ENCODE measurements at regions not wholly inside any gene's neighbourhood (a gene's known extent, or its start where the extent isn't known, plus 50 kb on each side); places are given as distances from the start of the nearest gene placed in this dataset.
"Not testable (repeated sequence)": the region's sequence is repeated elsewhere in the genome, so short reads cannot be mapped to it uniquely, and the experiment has no call there.

DNA sequence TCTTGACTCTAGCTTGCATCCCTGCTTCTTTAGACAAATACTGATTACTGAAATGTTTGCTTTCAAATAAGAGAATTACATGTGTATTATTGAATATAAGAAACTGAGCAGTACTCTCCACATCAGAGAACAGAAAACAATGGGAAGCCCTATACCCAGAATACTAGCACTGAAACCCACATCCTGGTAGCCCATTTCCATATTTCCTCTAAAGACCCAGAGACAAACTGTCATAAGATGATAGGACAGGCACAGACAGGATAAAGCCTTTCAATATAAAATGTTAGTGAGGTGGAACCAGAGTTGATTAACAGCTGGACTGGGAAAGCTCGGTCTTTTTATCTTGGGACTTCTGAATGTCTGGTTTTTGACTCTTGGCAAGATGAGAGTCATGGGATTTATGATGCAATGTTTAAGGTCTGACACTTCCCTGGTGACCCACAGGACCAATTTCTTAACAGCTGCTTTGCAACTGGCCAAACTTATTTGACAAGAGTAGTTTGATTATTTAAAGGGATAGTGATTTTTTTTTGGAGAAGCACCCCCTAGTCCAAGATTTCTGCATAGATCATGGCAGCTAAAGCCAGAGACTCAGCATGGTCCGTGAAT, 166.9 kb upstream of the ATXN7L3B start:
- DNase-seq (ENCODE audit: extremely low spot score), result no peak
- Histone ChIP-seq H3K4me1 (ENCODE audit: insufficient read depth) (no peaks in the 10 kb centered on the region), H3K27ac (ENCODE audit: low read depth) (no peak overlapping the region), H3K36me3 (ENCODE audit: insufficient read depth) (no peaks in the 10 kb centered on the region), H3K4me3 (ENCODE audit: low read depth, low read length) (no peak overlapping the region)
- 51% methylated on average over 2 of the region's 2 CpGs for WGBS

DNA sequence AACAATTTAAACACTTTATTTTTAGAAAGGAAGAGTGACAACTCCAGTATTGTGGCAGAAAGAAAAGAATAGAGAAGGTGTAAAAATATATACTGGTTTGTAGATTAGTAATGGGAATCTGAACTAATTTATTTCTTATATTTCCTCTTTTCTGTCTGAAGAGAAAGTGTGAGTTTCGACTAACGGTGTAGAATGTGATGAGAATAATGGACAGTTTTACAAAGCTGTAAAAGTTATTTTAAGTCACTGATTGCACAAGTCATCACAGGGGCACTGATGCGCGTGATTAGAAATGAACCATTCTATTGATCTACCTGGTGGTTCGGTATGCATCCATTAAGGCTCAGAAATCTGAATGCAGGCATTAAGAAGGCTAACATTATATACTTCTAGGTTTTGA, 158.5 kb upstream of the ATXN7L3B start:
- Histone ChIP-seq H3K27ac (ENCODE audit: low read depth) (no peak overlapping the region), H3K4me1 (ENCODE audit: insufficient read depth) (no peaks in the 10 kb centered on the region), H3K36me3 (ENCODE audit: insufficient read depth) (no peaks in the 10 kb centered on the region), H3K4me3 (ENCODE audit: low read depth, low read length) (no peak overlapping the region)
- WGBS, result 76% methylated on average over 5 of the region's 5 CpGs
- DNase-seq (ENCODE audit: extremely low spot score), result no peak

DNA sequence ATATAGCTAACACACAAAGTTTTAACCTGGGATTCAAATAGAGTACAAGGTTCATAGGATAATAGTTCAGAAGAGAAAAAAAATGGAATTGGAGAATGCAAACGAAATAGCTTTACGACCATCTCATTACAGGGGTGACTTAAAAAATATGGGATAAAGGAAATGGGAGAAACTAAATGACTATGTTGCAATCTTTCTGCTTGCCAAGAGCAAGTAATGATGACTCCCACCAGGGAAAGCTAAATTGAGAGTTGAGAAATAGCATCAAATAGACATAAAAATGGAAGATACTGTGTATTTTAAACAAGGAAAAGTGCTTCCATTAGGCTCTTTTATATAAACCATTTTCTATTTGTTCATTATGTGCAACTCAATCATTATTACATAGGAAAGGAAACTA, 155.7 kb upstream of the ATXN7L3B start:
- H3K4me1 ChIP-seq (ENCODE audit: insufficient read depth), result no peaks in the 10 kb centered on the region

DNA sequence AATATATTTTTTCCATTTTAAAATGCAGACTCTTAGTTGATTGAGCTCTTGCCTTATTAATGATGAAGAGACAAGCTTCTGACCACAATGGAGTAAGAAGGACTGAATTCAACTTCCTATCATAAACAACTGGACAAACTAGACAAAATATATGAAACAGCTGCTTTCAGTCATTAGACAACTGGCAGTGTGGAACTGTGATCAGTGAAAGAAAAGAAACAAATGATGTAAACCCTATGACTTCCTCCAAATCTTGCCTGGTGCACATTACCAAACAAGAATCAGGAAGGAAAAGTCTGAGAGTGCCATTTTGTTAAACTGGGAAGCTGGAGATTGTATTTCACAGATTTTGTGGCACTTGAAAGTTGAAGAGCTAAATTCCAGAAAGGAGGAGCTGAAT, 154.7 kb upstream of the ATXN7L3B start:
- no peaks in the 10 kb centered on the region for H3K4me1 ChIP-seq (ENCODE audit: insufficient read depth)
- no peak for DNase-seq (ENCODE audit: extremely low spot score)
- H3K36me3 ChIP-seq (ENCODE audit: insufficient read depth), result no peaks in the 10 kb centered on the region
- no peak overlapping the region for H3K27ac ChIP-seq (ENCODE audit: low read depth)
- no peak overlapping the region for H3K4me3 ChIP-seq (ENCODE audit: low read depth, low read length)

More for the DNA sequence above, 155.7 kb upstream of the ATXN7L3B start:
- H3K36me3 ChIP-seq (ENCODE audit: insufficient read depth), result no peaks in the 10 kb centered on the region
- WGBS, result 71% methylated on average over 2 of the region's 2 CpGs
- no peak overlapping the region for H3K4me3 ChIP-seq (ENCODE audit: low read depth, low read length)
- H3K27ac ChIP-seq (ENCODE audit: low read depth), result no peak overlapping the region
- no peak for DNase-seq (ENCODE audit: extremely low spot score)

DNA sequence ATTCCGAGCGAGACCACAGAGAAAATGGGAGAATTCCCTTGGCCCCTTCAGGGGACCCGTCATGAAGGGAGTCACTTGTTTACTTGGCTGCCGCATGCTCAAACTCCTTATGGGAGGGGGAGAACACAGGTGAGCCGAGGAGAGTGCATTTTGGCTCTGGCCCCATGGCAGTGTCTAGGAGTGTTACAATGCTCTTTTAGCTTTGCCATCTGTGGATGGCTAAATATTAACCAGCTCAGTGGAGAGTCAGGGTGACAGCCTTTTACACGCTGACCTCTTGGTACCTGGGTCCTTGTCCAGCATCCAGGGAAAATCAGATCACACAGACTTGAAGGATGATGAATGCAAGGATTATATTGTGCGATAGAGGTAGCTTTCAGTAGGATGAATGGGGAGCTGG, 146.4 kb upstream of the ATXN7L3B start:
- 90% methylated on average over 7 of the region's 7 CpGs for WGBS
- no peak for DNase-seq (ENCODE audit: extremely low spot score)

DNA sequence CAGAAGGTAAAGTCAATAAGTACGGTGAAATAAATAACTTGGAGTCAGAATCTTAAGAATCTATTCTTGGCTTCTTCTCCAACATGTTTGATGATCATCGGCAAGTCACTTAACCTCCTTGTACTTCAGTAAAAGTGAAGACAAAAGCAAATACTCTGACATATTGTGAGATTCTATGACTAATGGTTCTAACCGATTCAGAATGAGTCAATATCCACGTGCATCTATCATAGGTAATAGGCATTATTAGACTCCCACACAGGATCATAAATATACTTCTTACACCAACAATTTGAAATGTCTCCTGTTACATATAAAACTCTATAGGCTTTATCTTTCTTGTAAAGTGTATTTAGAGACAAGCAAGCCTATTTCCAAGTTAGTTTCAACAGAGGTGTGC, 144.4 kb upstream of the ATXN7L3B start:
- no peaks in the 10 kb centered on the region for H3K36me3 ChIP-seq (ENCODE audit: insufficient read depth)
- no peak overlapping the region for H3K4me3 ChIP-seq (ENCODE audit: low read depth, low read length)
- DNase-seq (ENCODE audit: extremely low spot score), result no peak
- H3K27ac ChIP-seq (ENCODE audit: low read depth), result no peak overlapping the region
- WGBS, result 87% methylated on average over 4 of the region's 4 CpGs
- no peaks in the 10 kb centered on the region for H3K4me1 ChIP-seq (ENCODE audit: insufficient read depth)

More for the DNA sequence above, 146.4 kb upstream of the ATXN7L3B start:
- Histone ChIP-seq H3K4me1 (ENCODE audit: insufficient read depth) (no peaks in the 10 kb centered on the region), H3K36me3 (ENCODE audit: insufficient read depth) (no peaks in the 10 kb centered on the region), H3K27ac (ENCODE audit: low read depth) (no peak overlapping the region), H3K4me3 (ENCODE audit: low read depth, low read length) (no peak overlapping the region)

DNA sequence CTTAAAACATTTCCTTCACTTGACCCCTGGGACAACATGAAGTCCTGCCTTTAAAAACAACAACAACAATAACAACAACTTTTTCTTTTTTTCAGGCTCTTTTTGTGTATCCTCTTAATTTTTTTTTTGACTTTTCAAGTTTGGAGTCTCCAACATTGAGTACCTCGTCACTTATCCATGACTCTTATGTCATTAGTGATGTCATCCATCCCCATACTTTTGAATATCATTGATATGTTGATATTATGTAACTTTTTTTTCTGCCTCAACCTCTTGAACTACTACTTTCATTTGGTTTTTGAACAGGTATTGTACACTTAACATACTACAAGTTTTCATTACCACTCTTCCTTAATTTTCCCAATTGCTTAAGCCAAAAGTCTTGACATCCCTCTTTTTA, 143.0 kb upstream of the ATXN7L3B start:
- no peak overlapping the region for H3K27ac ChIP-seq (ENCODE audit: low read depth)
- no peak overlapping the region for H3K4me3 ChIP-seq (ENCODE audit: low read depth, low read length)
- H3K36me3 ChIP-seq (ENCODE audit: insufficient read depth), result no peaks in the 10 kb centered on the region
- 84% methylated on average over 1 of the region's 1 CpG for WGBS
- DNase-seq (ENCODE audit: extremely low spot score), result no peak
- no peaks in the 10 kb centered on the region for H3K4me1 ChIP-seq (ENCODE audit: insufficient read depth)

DNA sequence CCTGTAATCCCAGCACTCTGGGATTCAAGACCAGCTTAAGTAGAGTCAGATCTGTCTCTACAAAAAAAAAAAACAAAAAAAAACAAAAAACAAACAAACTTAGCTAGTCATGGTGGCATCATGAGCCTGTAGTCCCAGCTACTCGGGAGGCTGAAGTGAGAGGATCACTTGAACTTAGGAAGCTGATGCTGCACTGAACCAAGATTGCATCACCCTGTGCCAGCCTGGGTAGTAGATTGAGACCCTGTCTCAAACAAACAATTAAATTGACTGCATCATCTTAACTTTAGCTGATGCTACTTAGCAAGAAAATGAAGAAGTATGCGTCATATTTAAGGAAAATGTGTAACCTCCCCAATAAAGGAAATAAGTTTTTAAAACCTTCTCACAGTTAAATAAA, 136.6 kb upstream of the ATXN7L3B start:
- H3K27ac ChIP-seq (ENCODE audit: low read depth), result no peak overlapping the region
- 91% methylated on average over 2 of the region's 2 CpGs for WGBS
- H3K36me3 ChIP-seq (ENCODE audit: insufficient read depth), result no peaks in the 10 kb centered on the region
- DNase-seq (ENCODE audit: extremely low spot score), result no peak
- H3K4me1 ChIP-seq (ENCODE audit: insufficient read depth), result no peaks in the 10 kb centered on the region
- no peak overlapping the region for H3K4me3 ChIP-seq (ENCODE audit: low read depth, low read length)

DNA sequence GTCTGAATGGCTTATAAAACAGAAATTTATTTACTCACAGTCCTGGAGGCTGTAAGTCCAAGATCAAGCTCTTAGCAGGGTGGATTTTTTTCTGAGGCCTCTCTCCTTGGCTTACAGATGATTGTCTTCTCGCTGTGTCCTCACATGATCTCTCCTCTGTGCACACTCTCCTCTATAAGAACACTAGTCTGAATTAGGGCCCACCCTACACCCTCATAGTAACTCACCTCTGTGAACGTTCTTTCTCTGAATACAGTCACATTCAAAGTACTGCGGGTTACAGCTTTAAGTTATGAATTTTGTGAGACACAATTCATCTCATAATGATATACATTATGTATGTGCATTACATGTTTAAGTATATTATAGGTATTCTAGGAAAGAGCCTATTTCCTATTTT, 135.7 kb upstream of the ATXN7L3B start:
- no peak for DNase-seq (ENCODE audit: extremely low spot score)
- Histone ChIP-seq H3K4me3 (ENCODE audit: low read depth, low read length) (no peak overlapping the region), H3K27ac (ENCODE audit: low read depth) (no peak overlapping the region), H3K36me3 (ENCODE audit: insufficient read depth) (no peaks in the 10 kb centered on the region), H3K4me1 (ENCODE audit: insufficient read depth) (no peaks in the 10 kb centered on the region)
- WGBS, result 78% methylated on average over 3 of the region's 3 CpGs

DNA sequence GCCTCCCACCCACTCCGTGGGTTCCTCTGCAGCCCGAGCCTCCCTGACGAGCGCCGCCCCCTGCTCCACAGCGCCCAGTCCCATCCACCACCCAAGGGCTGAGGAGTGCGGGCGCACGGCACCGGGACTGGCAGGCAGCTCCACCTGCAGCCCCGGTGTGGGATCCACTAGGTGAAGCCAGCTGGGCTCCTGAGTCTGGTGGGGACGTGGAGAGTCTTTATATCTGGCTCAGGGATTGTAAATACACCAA, 134.5 kb upstream of the ATXN7L3B start:
- not testable (repeated sequence) for H3K36me3 ChIP-seq (ENCODE audit: insufficient read depth); H3K4me1 ChIP-seq (ENCODE audit: insufficient read depth); H3K4me3 ChIP-seq (ENCODE audit: low read depth, low read length); DNase-seq (ENCODE audit: extremely low spot score); H3K27ac ChIP-seq (ENCODE audit: low read depth)
- WGBS, result 94% methylated on average over 12 of the region's 12 CpGs

DNA sequence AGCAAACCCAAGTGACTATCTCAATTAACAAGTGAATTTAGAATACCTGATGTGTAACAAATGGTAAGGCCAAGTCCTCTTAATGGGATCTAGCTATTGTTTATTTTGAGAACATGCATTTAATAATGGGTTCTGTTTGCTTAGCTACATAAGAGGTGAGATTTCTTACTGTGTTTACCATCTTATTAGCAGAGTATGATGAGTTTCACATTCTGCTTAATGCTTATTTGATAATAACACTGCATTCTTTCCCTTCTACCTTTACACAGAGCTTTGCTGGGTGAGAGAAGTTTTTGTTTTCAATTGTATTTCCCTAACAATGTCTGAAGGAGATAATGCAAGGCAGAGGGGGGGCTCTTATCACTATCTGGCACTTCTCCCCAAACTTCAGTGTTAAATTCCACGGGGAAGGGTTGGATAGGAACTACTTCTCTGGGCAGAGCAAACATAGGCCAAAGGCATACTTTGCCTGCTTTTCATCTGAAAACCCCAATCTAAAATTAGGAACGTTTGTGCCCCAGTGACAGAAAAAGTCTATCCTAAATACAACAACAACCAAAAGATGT, 129.0 kb upstream of the ATXN7L3B start:
- Histone ChIP-seq H3K4me1 (ENCODE audit: insufficient read depth) (no peaks in the 10 kb centered on the region), H3K36me3 (ENCODE audit: insufficient read depth) (no peaks in the 10 kb centered on the region), H3K27ac (ENCODE audit: low read depth) (no peak overlapping the region), H3K4me3 (ENCODE audit: low read depth, low read length) (no peak overlapping the region)
- 23% methylated on average over 2 of the region's 2 CpGs for WGBS
- DNase-seq (ENCODE audit: extremely low spot score), result no peak

DNA sequence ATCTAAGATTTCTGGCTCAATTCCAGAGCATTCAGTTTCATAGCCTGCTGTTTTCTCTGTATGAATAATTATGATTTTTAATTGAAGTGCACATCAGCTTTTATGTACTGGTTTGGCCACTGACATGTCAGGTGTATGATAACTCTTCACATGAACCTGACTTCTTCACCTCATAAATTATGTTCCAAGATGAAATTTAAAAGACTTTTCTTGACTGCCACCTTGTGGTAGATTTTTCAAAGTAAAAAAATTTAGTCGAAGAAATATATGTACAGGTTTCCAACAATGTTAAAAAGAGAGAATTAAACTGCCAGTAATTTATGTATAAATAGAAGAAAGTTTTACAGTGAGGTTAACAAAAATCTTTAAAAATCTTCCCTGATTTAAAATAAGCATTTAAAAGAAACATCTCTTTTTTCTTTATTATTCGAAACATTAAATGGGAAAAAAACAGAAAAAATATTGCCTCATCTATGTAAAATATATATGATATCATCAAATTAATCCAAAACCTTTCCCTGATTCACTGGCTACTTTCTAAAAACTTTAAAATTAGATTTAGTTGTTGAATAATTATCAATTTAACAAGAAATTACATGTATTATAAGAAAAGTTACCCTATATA, 124.9 kb upstream of the ATXN7L3B start:
- no peaks in the 10 kb centered on the region for H3K36me3 ChIP-seq (ENCODE audit: insufficient read depth)
- WGBS, result 48% methylated on average over 2 of the region's 2 CpGs
- no peak overlapping the region for H3K27ac ChIP-seq (ENCODE audit: low read depth)
- H3K4me1 ChIP-seq (ENCODE audit: insufficient read depth), result no peaks in the 10 kb centered on the region
- no peak overlapping the region for H3K4me3 ChIP-seq (ENCODE audit: low read depth, low read length)
- DNase-seq (ENCODE audit: extremely low spot score), result no peak

DNA sequence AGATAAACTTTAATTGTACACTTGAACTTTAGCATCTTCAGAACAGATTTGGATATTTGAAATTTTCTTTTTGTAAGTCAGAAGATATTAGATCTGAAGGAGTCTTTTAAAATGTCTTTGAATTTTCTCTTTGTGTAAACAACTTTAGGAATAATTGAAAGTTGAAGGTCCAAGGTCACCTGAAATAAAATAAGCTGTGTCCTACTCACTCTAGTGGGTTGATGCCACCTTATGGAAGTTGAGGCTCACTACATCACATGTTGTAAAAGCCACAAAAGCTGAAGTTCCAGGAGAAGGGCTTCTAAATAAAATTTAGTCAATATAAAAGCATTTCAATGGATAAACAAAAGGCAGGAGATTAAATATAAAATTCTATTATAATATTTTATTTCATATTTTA, 122.0 kb upstream of the ATXN7L3B start:
- DNase-seq (ENCODE audit: extremely low spot score), result no peak
- no peak overlapping the region for H3K27ac ChIP-seq (ENCODE audit: low read depth)
- no peaks in the 10 kb centered on the region for H3K36me3 ChIP-seq (ENCODE audit: insufficient read depth)
- H3K4me1 ChIP-seq (ENCODE audit: insufficient read depth), result no peaks in the 10 kb centered on the region
- no peak overlapping the region for H3K4me3 ChIP-seq (ENCODE audit: low read depth, low read length)

DNA sequence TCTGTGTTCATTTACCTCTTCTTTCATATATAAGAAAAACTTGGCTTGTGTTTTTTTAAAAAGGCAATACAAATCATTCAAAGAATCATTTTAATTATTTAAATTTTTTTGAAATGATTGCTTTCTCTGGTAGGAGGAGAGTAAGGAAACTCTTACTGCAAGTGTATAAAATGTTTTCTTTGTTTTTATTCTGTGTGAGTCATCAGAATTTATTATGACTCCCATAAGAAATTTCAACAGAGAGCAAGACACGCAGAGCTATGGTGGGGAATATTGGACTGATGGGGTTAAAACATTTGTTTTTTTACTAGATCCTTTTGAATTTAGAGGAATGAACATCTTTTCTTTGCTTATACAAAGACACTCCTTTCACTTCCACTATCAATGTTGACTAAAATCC, 119.1 kb upstream of the ATXN7L3B start:
- Histone ChIP-seq H3K36me3 (ENCODE audit: insufficient read depth) (no peaks in the 10 kb centered on the region), H3K4me1 (ENCODE audit: insufficient read depth) (no peaks in the 10 kb centered on the region), H3K27ac (ENCODE audit: low read depth) (no peak overlapping the region), H3K4me3 (ENCODE audit: low read depth, low read length) (no peak overlapping the region)
- no peak for DNase-seq (ENCODE audit: extremely low spot score)
- 46% methylated on average over 1 of the region's 1 CpG for WGBS

DNA sequence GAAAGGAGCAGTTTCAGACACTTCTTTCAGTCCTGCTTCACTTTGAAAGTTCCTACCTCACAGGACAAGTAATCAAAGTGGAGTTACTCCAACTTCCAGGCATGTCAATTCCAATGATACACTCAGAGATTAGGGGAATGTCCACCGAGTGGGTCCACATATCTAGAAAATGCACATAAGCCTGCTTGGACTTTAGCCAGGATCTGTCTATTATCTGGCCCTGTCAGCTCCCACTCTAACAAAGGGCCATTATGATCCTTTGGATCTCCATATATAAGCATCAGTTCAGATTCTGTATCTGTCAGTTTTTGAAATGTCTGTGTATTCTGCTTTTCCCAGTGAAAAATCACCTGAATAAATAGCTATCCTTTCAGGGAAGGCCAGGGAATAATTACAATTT, 112.9 kb upstream of the ATXN7L3B start:
- H3K4me3 ChIP-seq (ENCODE audit: low read depth, low read length), result no peak overlapping the region
- H3K36me3 ChIP-seq (ENCODE audit: insufficient read depth), result no peaks in the 10 kb centered on the region
- H3K4me1 ChIP-seq (ENCODE audit: insufficient read depth), result no peaks in the 10 kb centered on the region
- 19% methylated on average over 1 of the region's 1 CpG for WGBS
- H3K27ac ChIP-seq (ENCODE audit: low read depth), result no peak overlapping the region
- no peak for DNase-seq (ENCODE audit: extremely low spot score)

Data from urinary bladder (tissue), 3 donors.